Fibroblast of mammary gland (primary cell): ENCODE measurements at regions not wholly inside any gene's neighbourhood (a gene's known extent, or its start where the extent isn't known, plus 50 kb on each side); places are given as distances from the start of the nearest gene placed in this dataset.
A peak's percentile ranks its signal among the peaks of the same experiment; 100 is the strongest.

Source experiments
- DNase-seq: peaks from one replicate; pipeline ENCODE4 v3.0.0-alpha.2; 2010; ENCODE audit warnings: low read depth
- H3K4me3 ChIP-seq: 2 replicates; pipeline ENCODE4 v1.5.1; 2011; ENCODE audit warnings: low read depth, mild to moderate bottlenecking, low read length, moderate library complexity; ENCODE audit not compliant: control insufficient read depth
- CTCF ChIP-seq: conservative IDR thresholded peaks from 2 replicates; pipeline ENCODE4 v1.5.1; 2011; ENCODE audit warnings: low read depth, low read length, inconsistent platforms; ENCODE audit not compliant: control insufficient read depth, insufficient read depth

GRCh38 chr7:35556515-35557471, 138.1 kb downstream of the HERPUD2 start:
- no peak overlapping the region for H3K4me3 ChIP-seq
- no peak for DNase-seq
- TF ChIP-seq CTCF, result no peak

DNA sequence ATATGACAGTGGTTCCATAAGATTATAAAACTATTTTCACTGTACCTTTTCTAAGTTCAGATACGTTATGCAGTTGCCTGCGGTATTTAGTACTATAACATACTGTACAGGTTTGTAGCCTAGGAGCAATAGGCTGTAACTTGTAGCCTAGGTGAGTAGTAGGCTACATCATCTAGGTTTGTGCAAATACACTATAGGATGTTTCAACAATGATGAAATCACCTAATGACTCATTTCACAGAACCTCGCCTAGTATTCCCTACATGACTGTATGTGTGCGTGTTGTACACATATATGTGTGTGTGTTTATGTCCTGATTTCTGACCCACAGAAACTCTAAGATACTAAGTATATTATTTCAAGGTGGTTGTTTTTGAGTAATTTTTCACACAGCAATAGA, 139.0 kb downstream of the HERPUD2 start:
- peak; percentile 28 for DNase-seq
- no peak overlapping the region for H3K4me3 ChIP-seq
- TF ChIP-seq CTCF, result no peak

DNA sequence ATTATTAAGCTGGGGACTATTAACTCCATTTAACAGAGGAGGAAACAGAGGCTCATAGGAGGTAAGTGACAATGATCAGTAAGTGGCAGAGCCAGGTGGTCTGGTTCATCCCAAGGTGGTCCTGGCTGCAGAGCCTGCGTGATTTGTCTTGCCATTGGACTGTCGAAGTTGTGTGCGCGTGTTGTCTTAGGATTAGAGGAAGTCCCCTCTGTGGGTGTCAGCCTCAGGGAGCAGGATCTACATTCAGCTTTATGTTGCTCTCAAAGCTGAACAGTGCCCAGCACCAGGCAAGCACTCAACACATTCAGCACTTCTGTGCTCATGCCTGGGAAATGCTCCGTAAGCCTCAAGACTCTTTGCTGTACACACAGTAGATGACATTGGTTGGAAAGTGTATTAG, 139.5 kb downstream of the HERPUD2 start:
- no peak for DNase-seq

DNA sequence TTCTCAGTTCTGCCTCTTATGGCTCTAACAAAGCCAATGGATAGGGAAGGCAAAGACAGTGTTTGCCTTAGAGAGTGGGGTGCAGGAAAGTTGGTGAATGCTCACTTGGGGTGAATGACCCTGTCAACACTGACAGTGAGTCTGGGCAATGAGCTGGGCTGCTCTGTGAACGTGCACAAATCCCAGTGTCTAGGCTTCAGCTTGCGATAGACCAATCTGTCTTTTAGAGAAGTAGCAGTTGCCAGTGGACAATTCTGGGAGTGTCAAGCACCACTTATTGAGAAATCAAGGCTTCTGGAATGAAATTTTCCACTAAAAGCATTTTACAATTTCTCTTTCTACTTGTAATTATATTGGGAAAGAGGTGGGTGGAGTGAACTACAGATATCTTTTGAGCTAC, 141.4 kb downstream of the HERPUD2 start:
- H3K4me3 ChIP-seq, result no peak overlapping the region
- DNase-seq, result no peak
- TF ChIP-seq CTCF, result no peak

More for the DNA sequence above, 139.5 kb downstream of the HERPUD2 start:
- H3K4me3 ChIP-seq, result no peak overlapping the region
- no peak for TF ChIP-seq CTCF

GRCh38 chr7:35552691-35553090, 142.2 kb downstream of the HERPUD2 start:
- no peak for TF ChIP-seq CTCF
- DNase-seq, result no peak
- H3K4me3 ChIP-seq, result no peak overlapping the region

DNA sequence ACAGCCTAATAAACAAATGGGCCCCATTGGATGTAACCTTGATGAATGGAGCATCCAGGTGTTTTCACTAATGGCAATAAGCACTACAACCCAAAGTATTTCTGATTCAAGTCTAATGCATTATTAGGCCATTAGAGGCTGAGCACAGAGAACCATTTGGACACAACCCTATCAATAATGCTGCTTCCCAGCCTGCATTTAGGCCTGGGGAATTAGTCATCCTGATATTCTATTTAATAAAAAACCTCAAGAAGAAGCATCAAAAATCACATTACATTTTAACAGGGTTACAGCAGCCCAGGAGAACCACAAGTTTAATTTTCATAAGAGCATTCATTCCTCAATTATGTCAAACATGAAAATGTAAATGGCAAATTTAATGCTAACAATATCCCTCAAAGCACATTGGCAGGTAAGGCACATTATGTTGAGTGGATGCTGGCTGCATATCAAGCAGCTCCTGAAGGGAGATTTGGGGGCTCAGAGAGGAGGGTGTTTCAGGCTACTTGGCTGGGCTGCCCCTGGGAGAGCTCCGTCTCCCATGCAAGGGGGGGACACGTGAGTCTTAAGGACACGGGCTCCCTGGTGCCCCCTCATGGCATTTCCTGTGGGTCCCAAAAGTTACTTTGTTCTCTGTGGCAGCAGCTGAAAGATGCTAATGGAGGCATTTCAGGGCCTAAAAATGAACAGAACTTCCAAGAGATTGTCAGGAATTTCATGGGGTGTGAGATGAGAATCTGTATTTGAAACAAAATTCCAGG, 143.4 kb downstream of the HERPUD2 start:
- DNase-seq, result no peak
- no peak for TF ChIP-seq CTCF
- H3K4me3 ChIP-seq, result no peak overlapping the region
